HG03175 (cell line): ENCODE measurements at regions not wholly inside any gene's neighbourhood (a gene's known extent, or its start where the extent isn't known, plus 50 kb on each side); places are given as distances from the start of the nearest gene placed in this dataset.

Experiments
- ATAC-seq: cut with Tn5 transposase; IDR thresholded peaks from one replicate; pipeline ENCODE4 v1.9.1; 2021; ENCODE audit warnings: mild to moderate bottlenecking, moderate library complexity; ENCODE audit not compliant: unreplicated experiment

DNA sequence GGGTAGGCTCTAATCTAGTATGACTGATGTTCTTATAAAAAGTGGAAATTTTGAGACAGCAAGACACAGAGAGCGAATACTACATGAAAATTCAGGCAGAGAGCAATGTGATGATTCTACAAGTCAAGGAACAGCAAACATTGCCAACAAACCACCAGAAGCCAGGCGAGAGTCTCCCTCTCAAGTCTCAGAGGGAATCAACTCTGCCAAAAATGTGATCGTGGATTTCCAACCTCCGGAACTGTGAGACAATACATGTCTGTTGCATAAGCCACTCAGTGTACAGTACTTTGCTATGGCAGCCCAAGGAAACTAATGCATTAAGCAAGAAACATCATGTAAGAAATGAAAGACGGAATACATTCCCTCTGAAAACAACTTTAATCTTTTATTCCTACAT, 52.1 kb upstream of the CCNG1 start:
- no peak for ATAC-seq

DNA sequence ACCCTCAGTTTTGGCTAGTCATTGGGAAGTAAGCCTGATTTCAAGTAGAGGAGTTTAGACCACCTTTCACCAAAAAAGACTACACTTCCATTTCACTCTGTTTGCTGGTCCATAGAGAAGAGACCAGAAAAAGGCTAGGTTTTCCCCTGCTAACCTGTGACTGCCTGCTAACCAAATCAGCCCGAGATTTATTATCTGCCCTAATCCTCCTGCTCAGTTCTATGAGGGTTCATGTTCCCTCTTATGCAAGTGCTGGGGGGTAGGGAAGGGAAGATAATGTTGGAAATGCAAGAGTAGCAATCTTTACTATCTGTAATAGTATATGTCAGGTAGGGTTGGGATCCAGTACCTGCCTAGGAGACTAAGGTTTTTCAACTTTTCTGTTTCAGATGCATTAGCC, 51.6 kb upstream of the CCNG1 start:
- ATAC-seq: no peak

DNA sequence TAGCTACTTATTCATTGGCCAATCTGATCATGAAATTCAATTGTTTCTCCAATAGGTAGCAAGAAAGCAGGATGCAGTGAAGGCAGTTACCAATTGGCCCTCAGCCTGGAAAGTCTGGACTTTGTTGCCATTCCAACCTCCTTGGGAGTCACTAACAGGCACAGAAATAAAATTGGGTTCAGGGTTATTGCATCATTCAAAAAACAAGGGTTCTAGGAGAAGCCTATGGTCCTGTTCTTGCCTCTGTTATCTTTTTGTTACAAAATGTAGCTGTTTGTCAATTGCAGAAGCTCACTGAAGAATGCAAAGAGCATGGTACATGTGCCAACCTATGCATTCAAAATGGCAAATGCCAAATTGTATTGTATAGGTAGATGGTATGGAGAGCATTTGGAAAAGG, 51.0 kb upstream of the CCNG1 start:
- no peak for ATAC-seq

DNA sequence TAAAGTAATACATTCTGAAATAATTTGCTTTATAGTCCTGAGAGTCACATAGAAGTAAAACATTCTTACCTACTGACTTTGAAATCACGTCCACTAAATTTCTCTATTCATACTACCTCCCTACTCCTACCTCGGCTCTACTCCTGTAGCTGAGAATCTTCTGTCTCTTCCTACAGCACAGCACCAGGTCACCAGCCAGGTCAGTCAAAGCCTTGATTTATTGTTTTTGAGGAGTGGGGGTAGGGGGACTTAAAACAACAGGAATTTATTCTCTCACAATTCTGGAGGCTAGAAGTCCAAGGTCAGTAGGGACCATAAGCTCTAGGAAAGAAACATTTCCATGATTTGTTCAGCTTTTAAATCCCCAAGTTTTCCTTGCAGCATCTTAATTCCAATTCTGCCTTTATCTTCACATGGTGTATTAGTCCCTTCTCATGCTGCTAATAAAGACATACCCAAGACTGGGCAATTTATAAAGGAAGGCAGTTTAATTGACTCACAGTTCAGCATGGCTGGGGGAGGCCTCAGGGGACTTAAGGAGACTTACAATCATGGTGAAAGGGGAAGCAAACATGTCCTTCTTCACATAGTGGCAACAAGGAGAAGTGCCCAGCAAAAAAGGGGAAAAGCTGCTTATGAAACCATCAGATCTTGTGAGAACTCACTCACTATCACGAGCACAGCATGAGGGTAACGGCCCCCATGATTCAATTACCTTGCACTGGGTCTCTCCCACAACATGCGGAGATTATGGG, 49.6 kb upstream of the CCNG1 start:
- ATAC-seq: no peak
